ENCODE measurements at regions not wholly inside any gene's neighbourhood (a gene's known extent, or its start where the extent isn't known, plus 50 kb on each side); places are given as distances from the start of the nearest gene placed in this dataset.

- TF ChIP-seq EZH2 (IDR thresholded peaks at IDR 0.05; ENCODE audit: borderline replicate concordance, low read length) (no peak), CTCF (IDR thresholded peaks at IDR 0.05; ENCODE audit: low read length) (no peak)
Observed at GRCh38 chr14:84108746-84109457, 1421.0 kb upstream of the FLRT2 start.
